Stimulated activated CD4-positive, alpha-beta T cell treated with anti-CD3 and anti-CD28 coated beads, Interleukin-4, amount 100 ng/mL, for 24 hours (primary cell): ENCODE measurements at regions not wholly inside any gene's neighbourhood (a gene's known extent, or its start where the extent isn't known, plus 50 kb on each side); places are given as distances from the start of the nearest gene placed in this dataset.

Experiments
- DNase-seq: peaks from one replicate; pipeline ENCODE4 v3.0.0-alpha.2; 2020

GRCh38 chr22:19663821-19664355, 50.4 kb upstream of the SEPTIN5 start:
- no peak for DNase-seq

- no peak for DNase-seq
These were observed 49.9 kb upstream of the SEPTIN5 start for GRCh38 chr22:19664406-19664805.
